ENCODE measurements at regions not wholly inside any gene's neighbourhood (a gene's known extent, or its start where the extent isn't known, plus 50 kb on each side); places are given as distances from the start of the nearest gene placed in this dataset.

GRCh38 chr4:149050840-149051239 is 608.6 kb upstream of the NR3C2 start:
- no peak for TF ChIP-seq IKZF1 (conservative IDR thresholded peaks at IDR 0.05)
- TF ChIP-seq POLR2A (IDR thresholded peaks at IDR 0.05; ENCODE audit: low read depth, low read length): no peak
- no peak for TF ChIP-seq ETV6 (conservative IDR thresholded peaks at IDR 0.05 in 1 of 2, IDR thresholded peaks at IDR 0.05 in 1 of 2; ENCODE audit: borderline replicate concordance in 1 of 2, low read depth in 1 of 2)
- no peak for TF ChIP-seq CTCF (IDR thresholded peaks at IDR 0.05 in 2 of 3, conservative IDR thresholded peaks at IDR 0.05 in 1 of 3; ENCODE audit: control insufficient read depth in 2 of 3, extremely low read depth in 1 of 3, insufficient read depth in 1 of 3, low read depth in 3 of 3, low read length in 3 of 3)
- TF ChIP-seq EP300 (IDR thresholded peaks at IDR 0.05; ENCODE audit: borderline replicate concordance in 1 of 2, control insufficient read depth in 1 of 2, low read depth in 2 of 2, low read length in 2 of 2): no peak
- no peak for TF ChIP-seq RFX5 (IDR thresholded peaks at IDR 0.05; ENCODE audit: low read depth, low read length)
- TF ChIP-seq CBX5 (IDR thresholded peaks at IDR 0.05; ENCODE audit: low read depth): no peak
- TF ChIP-seq CBFB (IDR thresholded peaks at IDR 0.05; ENCODE audit: low read depth): no peak

Data from GM12878 (cell line).